Breast epithelium (tissue), 3 donors: ENCODE measurements at regions not wholly inside any gene's neighbourhood (a gene's known extent, or its start where the extent isn't known, plus 50 kb on each side); places are given as distances from the start of the nearest gene placed in this dataset.

ENCODE experiments used
- CTCF ChIP-seq, 3 donors: fragments of 450-650 bp; IDR thresholded peaks; one replicate each; pipeline ENCODE4 v1.5.1; 2016 to 2017; ENCODE audit warnings: antibody characterized with exemption in 3 of 3, mild to moderate bottlenecking in 3 of 3, moderate library complexity in 3 of 3
- POLR2A ChIP-seq: fragments of 450-650 bp; IDR thresholded peaks from one replicate; pipeline ENCODE4 v1.6.1; 2016; ENCODE audit warnings: antibody characterized with exemption, mild to moderate bottlenecking, moderate library complexity
- POLR2AphosphoS5 ChIP-seq, 3 donors: sonication (generic); formaldehyde crosslinking; IDR thresholded peaks; one replicate each; pipeline ENCODE4 v1.6.1; 2017; ENCODE audit warnings: antibody characterized with exemption in 3 of 3

DNA sequence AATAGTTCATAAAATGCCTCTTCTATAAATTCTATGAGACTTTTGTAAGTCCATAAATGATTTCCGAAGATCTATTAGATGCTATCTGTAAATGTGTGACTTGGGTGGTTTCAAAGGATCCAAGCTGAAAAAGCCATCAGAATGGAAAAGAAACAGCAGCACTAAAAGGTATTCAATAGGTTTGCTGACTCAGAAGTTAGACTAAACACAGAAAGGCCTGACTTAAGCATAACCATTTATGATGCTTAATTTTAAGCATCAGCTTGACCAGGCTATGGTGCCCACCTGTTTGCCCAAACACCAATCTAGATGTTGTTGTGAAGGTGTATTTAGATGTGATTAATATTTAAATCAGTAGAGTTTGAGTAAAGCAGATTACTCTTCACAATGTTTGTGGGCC, 513.5 kb downstream of the TFAP2A start:
- TF ChIP-seq CTCF (IDR thresholded peaks at IDR 0.05) (no peak), POLR2A (no peak), POLR2AphosphoS5 (IDR thresholded peaks at IDR 0.05) (no peak)
